OCI-M2 (cell line): ENCODE measurements at regions not wholly inside any gene's neighbourhood (a gene's known extent, or its start where the extent isn't known, plus 50 kb on each side); places are given as distances from the start of the nearest gene placed in this dataset.

Source experiments
- DNase-seq: peaks from one replicate; lab custom pipeline; 2025; ENCODE audit not compliant: unreplicated experiment; lab: John Stamatoyannopoulos, UW

DNA sequence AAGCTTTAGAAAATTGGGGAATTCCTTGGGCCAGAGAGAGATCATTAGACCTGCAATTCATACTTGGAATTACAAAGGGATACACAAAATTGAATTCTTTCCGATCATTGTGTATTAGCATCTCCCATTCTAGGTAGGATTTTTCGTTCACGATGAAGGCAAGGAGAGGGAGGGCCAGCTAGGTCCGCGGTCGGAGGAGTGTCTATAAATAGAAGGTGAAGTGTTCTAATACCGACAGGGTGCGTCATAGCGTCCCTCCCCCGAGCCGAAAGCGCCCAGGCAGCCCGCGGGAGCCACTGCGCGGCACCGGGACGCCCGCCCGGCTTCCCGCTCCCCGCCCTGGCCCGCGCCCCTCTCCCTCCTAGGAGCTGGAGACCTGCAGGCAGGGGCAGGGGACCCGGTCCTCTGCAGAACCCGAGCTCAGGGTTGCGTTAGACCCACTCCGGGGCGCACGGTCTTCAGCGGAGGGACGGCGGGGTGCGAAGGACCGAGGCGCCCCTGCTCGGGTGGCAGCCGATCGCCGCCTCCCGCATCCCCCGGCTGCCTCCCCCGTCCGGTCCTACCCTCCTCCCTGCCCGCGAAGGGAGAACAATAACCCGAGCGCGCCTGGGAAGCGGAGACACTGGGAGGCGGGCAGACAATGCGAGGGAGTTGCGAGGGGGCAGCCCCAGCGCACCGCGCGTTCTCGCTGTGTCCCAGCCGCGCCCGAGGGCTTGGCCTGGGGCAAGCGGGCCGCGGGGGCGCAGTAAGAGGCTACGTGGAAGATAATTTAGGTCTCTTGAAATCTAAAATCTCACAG is 114.2 kb upstream of the SERTAD2 start:
- DNase-seq, result no peak

DNA sequence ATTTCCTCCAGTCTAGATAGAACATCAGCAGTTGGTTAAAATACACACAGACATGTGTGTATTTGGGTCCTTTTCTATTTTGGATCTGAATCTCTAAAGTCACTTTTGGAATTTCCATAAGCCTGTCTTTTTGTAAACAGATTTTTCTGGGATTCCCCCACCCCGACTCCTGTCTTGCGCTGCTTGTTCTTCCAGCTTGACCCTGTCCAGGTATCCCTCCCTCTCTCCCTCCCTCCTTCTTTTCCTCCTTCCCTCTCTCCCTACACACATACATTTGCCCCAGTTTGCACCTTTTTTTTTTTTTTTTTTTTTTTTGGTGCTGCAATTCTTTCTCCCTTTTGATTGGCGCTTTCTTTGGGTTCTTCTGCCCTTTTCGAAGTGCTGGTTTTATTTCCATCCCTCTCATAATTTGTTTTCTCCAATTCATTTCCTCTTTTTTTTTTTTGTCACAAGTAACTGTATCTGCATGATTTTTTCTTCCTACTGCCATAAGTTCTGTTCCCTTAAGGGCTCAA is 114.8 kb upstream of the SERTAD2 start:
- no peak for DNase-seq

- DNase-seq, result no peak
These were observed 115.8 kb upstream of the SERTAD2 start for GRCh38 chr2:64769392-64770044.

DNA sequence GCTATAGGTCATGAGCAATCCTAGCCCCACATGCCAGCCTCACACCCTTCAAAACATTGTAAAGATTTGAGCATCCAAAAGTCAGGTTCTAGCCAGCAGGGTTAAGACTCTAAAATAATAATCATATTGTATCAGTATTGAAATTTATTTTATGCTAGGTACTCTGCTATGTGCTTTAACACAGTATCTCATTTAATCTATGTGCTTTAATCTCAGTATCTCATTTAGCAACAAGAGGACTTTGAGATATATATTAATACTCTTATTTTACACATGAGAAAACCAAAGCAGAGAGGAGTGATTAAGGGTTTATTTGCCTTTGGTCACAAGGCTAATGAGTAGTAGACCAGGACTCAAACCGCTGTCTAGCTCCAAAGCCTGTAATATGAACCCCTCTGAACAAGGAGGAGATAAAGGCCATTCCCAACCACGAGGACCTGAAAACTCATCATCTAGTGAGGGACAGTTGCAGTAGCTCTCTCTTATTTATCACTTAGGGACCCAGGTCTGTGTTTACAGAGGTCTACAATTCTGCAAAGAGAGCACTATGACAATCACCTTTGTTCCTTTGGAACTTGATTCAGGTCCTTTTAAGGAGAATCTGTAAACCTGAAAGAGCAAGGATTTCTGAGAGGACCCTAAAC is 116.5 kb upstream of the SERTAD2 start:
- DNase-seq, result no peak

DNA sequence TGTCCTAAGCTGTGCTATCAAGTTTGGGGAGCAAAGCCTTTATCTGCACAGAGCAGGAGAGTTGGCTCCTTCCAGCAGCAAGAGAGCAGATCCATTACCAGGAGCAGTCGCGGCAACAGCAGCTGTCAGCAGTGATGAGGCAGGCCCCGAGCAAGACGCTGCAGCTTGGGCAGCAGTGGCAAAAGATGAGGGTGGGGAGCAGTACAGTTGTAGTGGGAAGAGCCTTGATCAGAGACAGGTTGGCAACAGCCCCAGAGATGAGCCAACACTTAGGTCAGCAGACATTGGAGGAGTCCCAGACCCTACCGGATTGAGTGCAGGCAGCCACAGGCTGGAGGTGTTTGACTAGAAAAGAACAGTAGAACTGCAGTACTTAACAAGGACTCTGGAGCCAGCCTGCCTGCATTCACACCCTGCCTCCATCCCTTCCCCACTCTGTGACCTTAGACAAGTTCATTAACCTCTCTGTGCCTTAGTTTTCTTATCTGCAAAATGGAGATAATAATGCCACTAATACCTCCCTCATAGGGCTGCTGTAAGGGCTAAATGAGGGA is 117.1 kb upstream of the SERTAD2 start:
- DNase-seq, result no peak

GRCh38 chr2:64771737-64772136 is 118.0 kb upstream of the SERTAD2 start:
- no peak for DNase-seq

- DNase-seq, result no peak
These were observed 119.9 kb upstream of the SERTAD2 start for GRCh38 chr2:64773461-64774118.

GRCh38 chr2:64777841-64778240 is 124.1 kb upstream of the SERTAD2 start:
- DNase-seq, result no peak

GRCh38 chr2:64779117-64779690 is 125.5 kb upstream of the SERTAD2 start:
- no peak for DNase-seq

GRCh38 chr2:64780041-64780440 is 126.3 kb upstream of the SERTAD2 start:
- DNase-seq, result no peak

GRCh38 chr2:64781711-64782390 is 128.1 kb upstream of the SERTAD2 start:
- no peak for DNase-seq

DNA sequence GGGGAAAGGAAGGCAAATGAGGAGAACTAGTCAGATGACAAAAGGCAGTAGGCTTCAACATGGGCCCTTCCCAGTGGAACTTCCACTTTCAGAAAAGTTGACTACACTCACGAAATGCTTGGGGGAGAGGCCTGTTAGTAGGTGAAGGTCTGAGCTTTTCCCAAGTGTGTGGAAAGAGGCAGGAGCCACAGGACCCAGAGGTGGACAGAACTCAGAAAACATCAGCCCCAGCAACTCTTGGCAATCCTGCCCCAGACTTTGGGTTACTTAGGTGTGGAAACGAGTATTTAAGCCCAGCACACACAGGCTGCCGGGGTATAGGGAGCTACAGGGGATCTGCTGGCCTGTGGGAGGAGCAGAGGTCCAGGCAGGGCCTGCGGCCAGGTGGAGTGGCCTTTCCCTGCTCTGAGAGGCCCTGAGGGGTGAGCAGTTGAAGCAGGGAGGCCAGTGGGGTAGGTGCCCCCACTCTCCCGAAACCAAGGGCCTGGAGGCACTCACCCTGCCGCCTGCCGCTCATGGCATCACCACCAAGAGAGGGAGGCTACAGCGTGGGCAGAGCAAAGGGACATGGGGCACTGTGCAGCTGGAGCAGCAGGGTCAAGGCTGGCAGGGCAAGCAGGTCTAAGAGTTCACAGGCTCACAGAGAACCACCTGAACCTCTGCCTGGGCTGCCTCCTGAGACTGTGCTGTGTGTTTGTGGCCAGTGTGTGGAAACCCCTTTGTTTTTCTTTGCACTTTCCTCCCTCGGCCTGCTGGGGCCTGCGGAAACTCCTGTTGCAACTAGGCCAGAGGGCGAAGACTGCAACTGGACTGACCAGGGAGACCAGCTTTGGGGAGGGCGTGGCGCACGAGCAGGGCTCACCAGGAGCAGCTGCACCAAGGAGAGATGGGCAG is 130.7 kb upstream of the SERTAD2 start:
- no peak for DNase-seq

GRCh38 chr2:64785245-64785644 is 131.5 kb upstream of the SERTAD2 start:
- DNase-seq, result no peak

DNA sequence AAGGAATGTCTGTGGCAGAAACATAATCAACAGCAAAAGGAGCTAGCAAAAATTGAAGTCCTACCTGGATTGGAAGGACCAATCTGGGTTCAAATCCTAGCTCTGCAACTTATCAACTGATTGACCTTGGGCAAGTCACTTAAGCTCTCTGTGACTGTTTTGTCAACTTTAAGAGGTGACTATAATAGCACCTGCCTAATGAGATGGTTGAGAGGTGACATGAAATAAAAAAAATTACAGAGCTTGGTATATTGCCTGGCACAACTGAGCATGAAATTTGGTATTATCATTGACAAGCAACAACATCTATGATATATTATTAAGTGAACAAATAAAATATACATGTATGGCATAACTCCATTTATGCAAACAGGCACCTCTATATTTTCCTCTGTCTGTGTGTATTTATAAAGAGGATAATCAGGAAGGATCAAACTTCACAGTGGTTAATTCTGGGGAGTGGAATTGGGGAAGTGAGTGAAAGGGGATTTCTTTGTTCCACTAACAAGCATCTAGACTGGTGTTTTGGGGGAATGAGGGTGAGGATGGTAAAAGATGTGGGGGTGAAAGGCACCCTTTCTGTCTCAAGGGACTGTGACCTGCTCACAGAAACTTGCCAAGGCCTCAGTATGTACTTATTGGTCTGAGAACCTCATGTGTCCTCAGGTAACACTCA is 132.8 kb upstream of the SERTAD2 start:
- no peak for DNase-seq

- no peak for DNase-seq
These were observed 133.3 kb upstream of the SERTAD2 start for GRCh38 chr2:64787019-64787365.

DNA sequence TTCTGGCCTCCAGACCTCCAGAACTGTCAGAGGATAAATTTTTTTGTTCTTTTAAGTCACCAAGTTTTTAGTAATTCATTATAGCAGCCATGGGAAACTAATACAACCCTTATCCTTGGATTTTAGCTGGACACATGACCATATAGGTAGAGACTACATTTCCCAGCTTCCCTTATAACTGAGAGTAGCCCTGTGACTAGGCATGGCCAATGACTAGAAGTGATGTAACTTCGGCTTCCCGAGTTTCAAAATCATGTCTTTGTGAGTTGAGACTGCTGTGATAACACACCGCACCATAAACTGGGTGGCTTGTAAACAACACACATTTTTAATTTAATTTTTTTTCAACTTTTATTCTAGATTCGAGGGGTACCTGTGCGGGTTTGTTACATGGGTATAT is 134.0 kb upstream of the SERTAD2 start:
- no peak for DNase-seq

DNA sequence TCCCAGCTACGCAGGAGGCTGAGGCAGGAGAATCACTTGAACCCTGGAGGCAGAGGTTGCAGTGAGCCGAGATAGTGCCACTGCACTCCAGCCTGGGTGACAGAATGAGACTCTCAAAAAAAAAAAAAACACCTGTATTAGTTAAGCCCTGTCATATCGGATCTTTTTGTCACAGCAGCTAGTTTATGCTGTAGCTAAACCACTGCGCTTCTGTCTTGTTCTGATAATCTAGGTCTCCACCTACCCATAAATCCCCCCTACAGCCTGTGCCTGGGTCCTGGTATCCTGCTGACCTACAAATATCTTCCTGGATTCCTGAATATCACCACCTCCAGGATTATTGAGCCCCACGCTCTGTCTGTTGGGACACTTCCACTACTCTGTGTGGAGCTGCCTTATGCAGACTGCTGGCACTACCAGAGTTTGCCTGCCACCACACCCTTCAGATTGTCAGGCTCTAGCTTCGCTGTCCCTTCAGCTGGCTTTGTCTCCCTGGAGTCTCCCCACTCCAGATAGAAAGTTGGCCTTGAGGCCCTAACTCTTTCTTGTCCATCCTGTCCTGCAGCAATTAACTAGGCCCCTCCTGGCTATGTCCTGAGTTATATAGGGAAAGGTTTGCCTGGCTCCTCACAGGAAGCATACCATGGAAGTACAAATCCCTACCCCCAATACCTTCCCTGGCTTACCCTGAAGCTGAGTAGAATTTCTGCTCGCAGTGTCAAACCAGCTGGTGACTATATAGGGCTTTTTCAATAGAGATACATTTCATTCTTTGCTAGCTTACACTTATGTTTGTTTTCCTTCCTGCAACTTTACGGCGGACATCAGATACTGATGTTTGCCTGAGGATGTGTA is 136.0 kb upstream of the SERTAD2 start:
- no peak for DNase-seq

- DNase-seq, result no peak
These were observed 138.6 kb upstream of the SERTAD2 start for GRCh38 chr2:64792300-64792699.
